OCI-LY7 (cell line): ENCODE measurements at regions not wholly inside any gene's neighbourhood (a gene's known extent, or its start where the extent isn't known, plus 50 kb on each side); places are given as distances from the start of the nearest gene placed in this dataset.
"Not testable (repeated sequence)": the region's sequence is repeated elsewhere in the genome, so short reads cannot be mapped to it uniquely, and the experiment has no call there.

Experiments used
- BruUV-seq: library from RNA; stranded (reverse); fragments of 400-500 nt; replicated peaks from 2 replicates; lab custom pipeline; 2021; lab: Mats Ljungman, UMichigan
- CTCF ChIA-PET: fragments of 300-600 bp; sonication (Branson Sonifier 250); formaldehyde crosslinking; loops from one replicate; lab custom pipeline; 2022; ENCODE audit warnings: antibody characterized with exemption; ENCODE audit not compliant: unreplicated experiment; lab: Charles Lee
- POLR2A ChIA-PET: fragments of 300-600 bp; sonication (Branson Sonifier 250); formaldehyde crosslinking; loops from one replicate; lab custom pipeline; 2022; ENCODE audit warnings: antibody characterized with exemption; lab: Charles Lee
- DNase-seq: peaks from one replicate; pipeline ENCODE4 v3.0.0-alpha.2; 2015; ENCODE audit warnings: low spot score
- H2AFZ ChIP-seq: fragments of 200-600 bp; sonication (generic), shearing (Covaris generic); 2 replicates; pipeline ENCODE4 v1.6.1; 2014; ENCODE audit warnings: mild to moderate bottlenecking, antibody characterized with exemption, low read length, moderate library complexity
- H3K27ac ChIP-seq: fragments of 200-600 bp; sonication (generic); 2 replicates; pipeline ENCODE4 v1.5.1; 2014; ENCODE audit warnings: mixed run types, low read depth, mild to moderate bottlenecking, moderate library complexity, low read length, inconsistent platforms; ENCODE audit not compliant: poor library complexity, severe bottlenecking
- H3K36me3 ChIP-seq: fragments of 200-600 bp; sonication (generic); 2 replicates; pipeline ENCODE4 v1.6.1; 2014; ENCODE audit warnings: mild to moderate bottlenecking, antibody characterized with exemption, low read length, moderate library complexity, mixed read lengths; ENCODE audit not compliant: insufficient read depth
- H3K4me1 ChIP-seq: fragments of 200-600 bp; sonication (generic); 2 replicates; pipeline ENCODE4 v1.5.1; 2014; ENCODE audit warnings: mild to moderate bottlenecking, low read length; ENCODE audit not compliant: insufficient read depth, poor library complexity, severe bottlenecking
- H3K4me2 ChIP-seq: fragments of 200-600 bp; sonication (generic); 2 replicates; pipeline ENCODE4 v1.6.1; 2014; ENCODE audit warnings: mild to moderate bottlenecking, low read length
- H3K4me3 ChIP-seq: fragments of 200-600 bp; sonication (generic); 2 replicates; pipeline ENCODE4 v1.5.1; 2014; ENCODE audit warnings: mild to moderate bottlenecking, low read depth, low read length; ENCODE audit not compliant: poor library complexity, severe bottlenecking
- H3K79me2 ChIP-seq: fragments of 200-600 bp; sonication (generic); 2 replicates; pipeline ENCODE4 v1.6.1; 2016; ENCODE audit warnings: low read depth, mild to moderate bottlenecking, low read length, moderate library complexity, mixed read lengths; ENCODE audit not compliant: insufficient read depth
- H3K9me2 ChIP-seq: fragments of 200-600 bp; sonication (generic); 2 replicates; pipeline ENCODE4 v1.6.1; 2016; ENCODE audit warnings: mild to moderate bottlenecking, low read length, mixed read lengths; ENCODE audit not compliant: insufficient read depth
- H3K9me3 ChIP-seq: fragments of 200-600 bp; sonication (generic); 2 replicates; pipeline ENCODE4 v1.6.1; 2014; ENCODE audit warnings: mild to moderate bottlenecking, mixed run types, low read length, mixed read lengths
- H4K20me1 ChIP-seq: fragments of 200-600 bp; sonication (generic); 2 replicates; pipeline ENCODE4 v1.6.1; 2014; ENCODE audit warnings: mild to moderate bottlenecking, antibody characterized with exemption, low read length, moderate library complexity, mixed read lengths; ENCODE audit not compliant: insufficient read depth
- EZH2phosphoT487 ChIP-seq: fragments of 200-600 bp; sonication (generic); IDR thresholded peaks from 2 replicates; pipeline ENCODE4 v1.6.1; 2018; ENCODE audit warnings: low read depth, borderline replicate concordance, mild to moderate bottlenecking, mixed run types, antibody characterized with exemption, low read length, moderate library complexity, mixed read lengths
- intact Hi-C: fragments of 100-400 bp; cut with micrococcal nuclease; formaldehyde crosslinking; loops from one replicate; pipeline ENCODE4 v1.10.0; 2022; ENCODE audit not compliant: unreplicated experiment
- TF ChIP-seq, protein P1 (sequence below): fragments of 200-600 bp; sonication (generic); conservative IDR thresholded peaks from 2 replicates; pipeline ENCODE4 v1.5.1; 2014; ENCODE audit warnings: mild to moderate bottlenecking, antibody characterized with exemption, low read length, moderate library complexity, mixed read lengths

- no peak overlapping the region for H3K4me2 ChIP-seq
- no peak overlapping the region for H3K4me3 ChIP-seq
- no peaks in the 10 kb centered on the region for H4K20me1 ChIP-seq
- no peaks in the 10 kb centered on the region for H3K9me2 ChIP-seq
- TF ChIP-seq EZH2phosphoT487, result no peak
- TF ChIP-seq, protein P1, sequence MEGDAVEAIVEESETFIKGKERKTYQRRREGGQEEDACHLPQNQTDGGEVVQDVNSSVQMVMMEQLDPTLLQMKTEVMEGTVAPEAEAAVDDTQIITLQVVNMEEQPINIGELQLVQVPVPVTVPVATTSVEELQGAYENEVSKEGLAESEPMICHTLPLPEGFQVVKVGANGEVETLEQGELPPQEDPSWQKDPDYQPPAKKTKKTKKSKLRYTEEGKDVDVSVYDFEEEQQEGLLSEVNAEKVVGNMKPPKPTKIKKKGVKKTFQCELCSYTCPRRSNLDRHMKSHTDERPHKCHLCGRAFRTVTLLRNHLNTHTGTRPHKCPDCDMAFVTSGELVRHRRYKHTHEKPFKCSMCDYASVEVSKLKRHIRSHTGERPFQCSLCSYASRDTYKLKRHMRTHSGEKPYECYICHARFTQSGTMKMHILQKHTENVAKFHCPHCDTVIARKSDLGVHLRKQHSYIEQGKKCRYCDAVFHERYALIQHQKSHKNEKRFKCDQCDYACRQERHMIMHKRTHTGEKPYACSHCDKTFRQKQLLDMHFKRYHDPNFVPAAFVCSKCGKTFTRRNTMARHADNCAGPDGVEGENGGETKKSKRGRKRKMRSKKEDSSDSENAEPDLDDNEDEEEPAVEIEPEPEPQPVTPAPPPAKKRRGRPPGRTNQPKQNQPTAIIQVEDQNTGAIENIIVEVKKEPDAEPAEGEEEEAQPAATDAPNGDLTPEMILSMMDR, result no peak
- ChIA-PET CTCF (no interaction called here), POLR2A (no interaction called here)
- no peak overlapping the region for H3K27ac ChIP-seq
- no peaks in the 10 kb centered on the region for H3K79me2 ChIP-seq
- no peak overlapping the region for H2AFZ ChIP-seq
- intact Hi-C loops, result no loop called here
- no peaks in the 10 kb centered on the region for H3K36me3 ChIP-seq
- H3K4me1 ChIP-seq, result no peaks in the 10 kb centered on the region
- BruUV-seq, result no TSS peak
- no peak for DNase-seq
- no peaks in the 10 kb centered on the region for H3K9me3 ChIP-seq
Observed at GRCh38 chrX:95509474-95509873, 1175.2 kb upstream of the DIAPH2 start.

GRCh38 chrX:95524018-95524417, 1160.6 kb upstream of the DIAPH2 start:
- DNase-seq, H3K36me3 ChIP-seq, H3K4me3 ChIP-seq, H3K9me2 ChIP-seq, CTCF ChIA-PET, H3K4me2 ChIP-seq, BruUV-seq, POLR2A ChIA-PET, H3K27ac ChIP-seq, H3K4me1 ChIP-seq, H4K20me1 ChIP-seq, H3K9me3 ChIP-seq, H3K79me2 ChIP-seq, H2AFZ ChIP-seq, intact Hi-C loops: not testable (repeated sequence)

DNA sequence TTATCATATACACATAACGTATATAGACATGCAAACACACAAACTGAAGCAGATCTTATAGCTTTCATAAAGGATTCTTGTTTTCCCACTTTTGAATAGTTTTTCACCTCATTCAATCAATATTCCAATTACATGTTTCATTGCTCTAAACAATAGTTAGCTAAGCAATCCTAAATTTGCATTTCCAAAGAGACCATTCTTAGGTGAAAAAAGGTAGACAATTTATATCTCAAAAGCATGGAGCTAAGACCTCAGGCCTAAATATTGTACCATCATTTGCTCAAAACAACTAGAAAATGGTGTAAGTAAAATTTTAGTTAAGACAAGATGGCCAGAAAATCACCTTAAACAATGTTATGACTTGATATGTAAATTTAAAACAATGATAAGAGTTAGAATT, 1148.5 kb upstream of the DIAPH2 start:
- no peaks in the 10 kb centered on the region for H3K9me3 ChIP-seq
- no peak overlapping the region for H3K27ac ChIP-seq
- H3K36me3 ChIP-seq, result no peaks in the 10 kb centered on the region
- H3K9me2 ChIP-seq, result no peaks in the 10 kb centered on the region
- CTCF ChIA-PET, result no interaction called here
- H3K4me3 ChIP-seq, result no peak overlapping the region
- BruUV-seq, result no TSS peak
- DNase-seq, result no peak
- H3K4me1 ChIP-seq, result no peaks in the 10 kb centered on the region
- no peaks in the 10 kb centered on the region for H4K20me1 ChIP-seq
- POLR2A ChIA-PET, result interaction anchor here (0.6 kb wide), 1 partner anchor 587 kb away, joined by 3 read pairs; no protein-coding TSS in a partner anchor
- TF ChIP-seq, protein P1, result no peak
- TF ChIP-seq EZH2phosphoT487, result no peak
- no peak overlapping the region for H3K4me2 ChIP-seq
- intact Hi-C loops, result no loop called here
- no peaks in the 10 kb centered on the region for H3K79me2 ChIP-seq
- no peak overlapping the region for H2AFZ ChIP-seq
